ENCODE measurements at regions not wholly inside any gene's neighbourhood (a gene's known extent, or its start where the extent isn't known, plus 50 kb on each side); places are given as distances from the start of the nearest gene placed in this dataset.

- Histone ChIP-seq H3K36me3 (no peaks in the 10 kb centered on the region), H3K9me3 (replicated peaks) (no peaks in the 10 kb centered on the region), H3K27ac (peak overlapping the region; percentile 75), H3K4me1 (peaks cover 8% of the 10 kb centered on the region; the same call in 1 of the 2 replicates), H3K4me3 (peak overlapping the region; percentile 40), H3K27me3 (no peaks in the 10 kb centered on the region)
- DNase-seq: peak; percentile 84 to 86
Observed at GRCh38 chr3:177516158-177517011, 319.1 kb upstream of the TBL1XR1 start.

GRCh38 chr3:177517906-177518305 lies 320.6 kb upstream of the TBL1XR1 start:
- no peaks in the 10 kb centered on the region for H3K27me3 ChIP-seq
- no peak overlapping the region for H3K27ac ChIP-seq
- H3K9me3 ChIP-seq (replicated peaks): no peaks in the 10 kb centered on the region
- peaks cover 8% of the 10 kb centered on the region; the same call in 1 of the 2 replicates for H3K4me1 ChIP-seq
- DNase-seq: no peak
- H3K36me3 ChIP-seq: no peaks in the 10 kb centered on the region
- no peak overlapping the region for H3K4me3 ChIP-seq

- Histone ChIP-seq H3K4me3 (no peak overlapping the region), H3K9me3 (replicated peaks) (no peaks in the 10 kb centered on the region), H3K36me3 (no peaks in the 10 kb centered on the region), H3K4me1 (peaks cover 8% of the 10 kb centered on the region; the same call in 1 of the 2 replicates), H3K27me3 (no peaks in the 10 kb centered on the region), H3K27ac (no peak overlapping the region)
- DNase-seq: no peak
Observed at GRCh38 chr3:177519588-177519987, 322.3 kb upstream of the TBL1XR1 start.

GRCh38 chr3:177521305-177521704 lies 324.0 kb upstream of the TBL1XR1 start:
- no peak for DNase-seq
- peaks cover 2% of the 10 kb centered on the region; the same call in 1 of the 2 replicates for H3K4me1 ChIP-seq
- no peak overlapping the region for H3K4me3 ChIP-seq
- no peaks in the 10 kb centered on the region for H3K9me3 ChIP-seq (replicated peaks)
- H3K27me3 ChIP-seq: no peaks in the 10 kb centered on the region
- no peak overlapping the region for H3K27ac ChIP-seq
- H3K36me3 ChIP-seq: no peaks in the 10 kb centered on the region

- H3K36me3 ChIP-seq: no peaks in the 10 kb centered on the region
- H3K27me3 ChIP-seq: no peaks in the 10 kb centered on the region
- H3K9me3 ChIP-seq (replicated peaks): no peaks in the 10 kb centered on the region
- H3K4me3 ChIP-seq: no peak overlapping the region
- no peaks in the 10 kb centered on the region for H3K4me1 ChIP-seq
- no peak for DNase-seq
- no peak overlapping the region for H3K27ac ChIP-seq
Observed at GRCh38 chr3:177522051-177522450, 324.8 kb upstream of the TBL1XR1 start.

GRCh38 chr3:177523067-177523675 lies 325.9 kb upstream of the TBL1XR1 start:
- H3K27me3 ChIP-seq: no peaks in the 10 kb centered on the region
- no peaks in the 10 kb centered on the region for H3K4me1 ChIP-seq
- H3K27ac ChIP-seq: no peak overlapping the region
- no peaks in the 10 kb centered on the region for H3K9me3 ChIP-seq (replicated peaks)
- no peaks in the 10 kb centered on the region for H3K36me3 ChIP-seq
- H3K4me3 ChIP-seq: no peak overlapping the region
- DNase-seq: no peak

GRCh38 chr3:177523872-177524438 lies 326.7 kb upstream of the TBL1XR1 start:
- H3K27me3 ChIP-seq: no peaks in the 10 kb centered on the region
- no peak overlapping the region for H3K27ac ChIP-seq
- no peaks in the 10 kb centered on the region for H3K4me1 ChIP-seq
- no peak overlapping the region for H3K4me3 ChIP-seq
- DNase-seq: no peak
- H3K9me3 ChIP-seq (replicated peaks): no peaks in the 10 kb centered on the region
- no peaks in the 10 kb centered on the region for H3K36me3 ChIP-seq

GRCh38 chr3:177524742-177525141 lies 327.5 kb upstream of the TBL1XR1 start:
- no peak overlapping the region for H3K27ac ChIP-seq
- no peak for DNase-seq
- no peak overlapping the region for H3K4me3 ChIP-seq
- no peaks in the 10 kb centered on the region for H3K4me1 ChIP-seq
- no peaks in the 10 kb centered on the region for H3K36me3 ChIP-seq
- no peaks in the 10 kb centered on the region for H3K9me3 ChIP-seq (replicated peaks)
- no peaks in the 10 kb centered on the region for H3K27me3 ChIP-seq

- no peak overlapping the region for H3K27ac ChIP-seq
- H3K4me1 ChIP-seq: no peaks in the 10 kb centered on the region
- no peak overlapping the region for H3K4me3 ChIP-seq
- H3K9me3 ChIP-seq (replicated peaks): no peaks in the 10 kb centered on the region
- H3K36me3 ChIP-seq: no peaks in the 10 kb centered on the region
- no peak for DNase-seq
- H3K27me3 ChIP-seq: no peaks in the 10 kb centered on the region
Observed at GRCh38 chr3:177525414-177525813, 328.1 kb upstream of the TBL1XR1 start.

GRCh38 chr3:177525987-177526712 lies 328.9 kb upstream of the TBL1XR1 start:
- Histone ChIP-seq H3K4me1 (no peaks in the 10 kb centered on the region), H3K9me3 (replicated peaks) (no peaks in the 10 kb centered on the region), H3K27ac (no peak overlapping the region), H3K27me3 (no peaks in the 10 kb centered on the region), H3K4me3 (no peak overlapping the region), H3K36me3 (no peaks in the 10 kb centered on the region)
- no peak for DNase-seq

- no peaks in the 10 kb centered on the region for H3K36me3 ChIP-seq
- H3K9me3 ChIP-seq (replicated peaks): no peaks in the 10 kb centered on the region
- no peak overlapping the region for H3K4me3 ChIP-seq
- H3K27ac ChIP-seq: no peak overlapping the region
- no peaks in the 10 kb centered on the region for H3K27me3 ChIP-seq
- DNase-seq: no peak
- no peaks in the 10 kb centered on the region for H3K4me1 ChIP-seq
Observed at GRCh38 chr3:177527182-177527581, 329.9 kb upstream of the TBL1XR1 start.

- no peaks in the 10 kb centered on the region for H3K27me3 ChIP-seq
- H3K27ac ChIP-seq: no peak overlapping the region
- no peaks in the 10 kb centered on the region for H3K9me3 ChIP-seq (replicated peaks)
- no peaks in the 10 kb centered on the region for H3K36me3 ChIP-seq
- DNase-seq: no peak
- H3K4me3 ChIP-seq: no peak overlapping the region
- H3K4me1 ChIP-seq: no peaks in the 10 kb centered on the region
Observed at GRCh38 chr3:177528306-177529070, 331.2 kb upstream of the TBL1XR1 start.

- H3K4me3 ChIP-seq: no peak overlapping the region
- H3K27ac ChIP-seq: no peak overlapping the region
- no peaks in the 10 kb centered on the region for H3K9me3 ChIP-seq (replicated peaks)
- no peak for DNase-seq
- no peaks in the 10 kb centered on the region for H3K4me1 ChIP-seq
- no peaks in the 10 kb centered on the region for H3K36me3 ChIP-seq
- no peaks in the 10 kb centered on the region for H3K27me3 ChIP-seq
Observed at GRCh38 chr3:177529071-177529550, 331.8 kb upstream of the TBL1XR1 start.

GRCh38 chr3:177529716-177530335 lies 332.5 kb upstream of the TBL1XR1 start:
- no peak for DNase-seq
- Histone ChIP-seq H3K4me3 (no peak overlapping the region), H3K27ac (no peak overlapping the region), H3K9me3 (replicated peaks) (no peaks in the 10 kb centered on the region), H3K4me1 (no peaks in the 10 kb centered on the region), H3K36me3 (no peaks in the 10 kb centered on the region), H3K27me3 (no peaks in the 10 kb centered on the region)
